Mesendoderm (in vitro differentiated cells): ENCODE measurements at regions not wholly inside any gene's neighbourhood (a gene's known extent, or its start where the extent isn't known, plus 50 kb on each side); places are given as distances from the start of the nearest gene placed in this dataset.

Source experiments
- DNase-seq: peaks from one replicate; pipeline ENCODE4 v3.0.0; 2013
- H2AK5ac ChIP-seq: 2 replicates; pipeline ENCODE4 v1.6.1; 2013; ENCODE audit warnings: low read length, inconsistent platforms
- H2BK120ac ChIP-seq: 2 replicates; pipeline ENCODE4 v1.6.1; 2013; ENCODE audit warnings: low read depth, mild to moderate bottlenecking, low read length, moderate library complexity, mixed read lengths
- H2BK15ac ChIP-seq: replicated peaks from 2 replicates; pipeline ENCODE4 v1.6.1; 2013; ENCODE audit warnings: low read depth, mild to moderate bottlenecking, moderate library complexity
- H2BK5ac ChIP-seq: 2 replicates; pipeline ENCODE4 v1.6.1; 2013; ENCODE audit warnings: low read length, inconsistent platforms
- H3K18ac ChIP-seq: 2 replicates; pipeline ENCODE4 v1.6.1; 2013; ENCODE audit warnings: mild to moderate bottlenecking, low read length, mixed read lengths
- H3K23ac ChIP-seq: one replicate; pipeline ENCODE4 v1.6.1; 2013; ENCODE audit warnings: low read length
- H3K27ac ChIP-seq: 2 replicates; pipeline ENCODE4 v1.5.1; 2013; ENCODE audit warnings: low read depth, mild to moderate bottlenecking, inconsistent platforms, low read length, moderate library complexity
- H3K27me3 ChIP-seq: 2 replicates; pipeline ENCODE4 v1.6.1; 2013; ENCODE audit warnings: low read length, control low read depth, mild to moderate bottlenecking, inconsistent platforms; ENCODE audit not compliant: insufficient read depth, poor library complexity
- H3K36me3 ChIP-seq: 2 replicates; pipeline ENCODE4 v1.6.1; 2013; ENCODE audit warnings: low read length, inconsistent platforms; ENCODE audit not compliant: control insufficient read depth, insufficient read depth
- H3K4ac ChIP-seq: one replicate; pipeline ENCODE4 v1.6.1; 2013; ENCODE audit warnings: low read depth, mild to moderate bottlenecking, low read length, moderate library complexity
- H3K4me1 ChIP-seq: 2 replicates; pipeline ENCODE4 v1.6.1; 2013; ENCODE audit warnings: low read depth, low read length, inconsistent platforms; ENCODE audit not compliant: control insufficient read depth
- H3K4me2 ChIP-seq: 2 replicates; pipeline ENCODE4 v1.6.1; 2013; ENCODE audit warnings: low read length
- H3K4me3 ChIP-seq: 2 replicates; pipeline ENCODE4 v1.5.1; 2013; ENCODE audit warnings: mild to moderate bottlenecking, low read length
- H3K56ac ChIP-seq: one replicate; pipeline ENCODE4 v1.6.1; 2013; ENCODE audit warnings: low read length
- H3K79me1 ChIP-seq: 2 replicates; pipeline ENCODE4 v1.6.1; 2013; ENCODE audit warnings: low read length, inconsistent platforms
- H3K79me2 ChIP-seq: 2 replicates; pipeline ENCODE4 v1.6.1; 2013; ENCODE audit warnings: mild to moderate bottlenecking, low read length; ENCODE audit not compliant: control insufficient read depth, insufficient read depth
- H3K9ac ChIP-seq: 2 replicates; pipeline ENCODE4 v1.6.1; 2013; ENCODE audit warnings: low read length, inconsistent platforms
- H4K5ac ChIP-seq: one replicate; pipeline ENCODE4 v1.6.1; 2013; ENCODE audit warnings: low read length
- H4K8ac ChIP-seq: one replicate; pipeline ENCODE4 v1.6.1; 2013; ENCODE audit warnings: low read depth, mild to moderate bottlenecking, control low read depth, low read length, moderate library complexity
- WGBS: extraction: QIAGEN DNeasy Blood & Tissue Kit; methylation state at CpG from one replicate; pipeline ENCODE4 v1.1.7; 2013; ENCODE audit warnings: low lambda C conversion rate, missing lambda C conversion rate; ENCODE audit not compliant: insufficient coverage; ENCODE audit errors: extremely low coverage; 5-methylcytosine and 5-hydroxymethylcytosine counted together

- Histone ChIP-seq H2BK120ac (no peak overlapping the region), H3K9ac (no peak overlapping the region), H3K4me2 (no peak overlapping the region), H3K18ac (no peak overlapping the region), H3K27me3 (no peaks in the 10 kb centered on the region), H2AK5ac (no peak overlapping the region), H2BK15ac (no peak overlapping the region), H4K5ac (no peak overlapping the region), H3K79me2 (no peaks in the 10 kb centered on the region), H3K56ac (no peak overlapping the region), H3K4me3 (no peak overlapping the region), H3K79me1 (no peaks in the 10 kb centered on the region), H3K27ac (no peak overlapping the region), H2BK5ac (no peak overlapping the region), H3K36me3 (no peaks in the 10 kb centered on the region), H4K8ac (no peak overlapping the region), H3K23ac (no peak overlapping the region), H3K4ac (no peak overlapping the region), H3K4me1 (no peaks in the 10 kb centered on the region)
- DNase-seq: no peak
- no CpG with 5 or more reads among the region's 5 CpGs for WGBS
Measured at GRCh38 chr20:5492937-5493336, 117.9 kb downstream of the GPCPD1 start.

- Histone ChIP-seq H2BK5ac (no peak overlapping the region), H3K27me3 (no peaks in the 10 kb centered on the region), H3K79me1 (no peaks in the 10 kb centered on the region), H3K9ac (no peak overlapping the region), H3K4ac (no peak overlapping the region), H3K18ac (no peak overlapping the region), H3K56ac (no peak overlapping the region), H3K27ac (no peak overlapping the region), H3K4me3 (no peak overlapping the region), H2BK15ac (no peak overlapping the region), H4K8ac (no peak overlapping the region), H3K23ac (no peak overlapping the region), H4K5ac (no peak overlapping the region), H3K79me2 (no peaks in the 10 kb centered on the region), H3K4me1 (no peaks in the 10 kb centered on the region), H3K36me3 (no peaks in the 10 kb centered on the region), H2AK5ac (no peak overlapping the region), H3K4me2 (no peak overlapping the region), H2BK120ac (no peak overlapping the region)
- WGBS: no CpG with 5 or more reads among the region's 3 CpGs
- no peak for DNase-seq
Measured at GRCh38 chr20:5491455-5491854, 119.4 kb downstream of the GPCPD1 start.

- no peak for DNase-seq
Measured at GRCh38 chr20:5489601-5490000, 121.2 kb downstream of the GPCPD1 start.

GRCh38 chr20:5488823-5489222 lies 122.0 kb downstream of the GPCPD1 start:
- Histone ChIP-seq H2BK15ac (no peak overlapping the region), H3K4ac (no peak overlapping the region), H3K4me2 (no peak overlapping the region), H3K23ac (no peak overlapping the region), H4K8ac (no peak overlapping the region), H3K4me1 (no peaks in the 10 kb centered on the region), H3K27me3 (no peaks in the 10 kb centered on the region), H3K79me2 (no peaks in the 10 kb centered on the region), H3K4me3 (no peak overlapping the region), H3K9ac (no peak overlapping the region), H3K79me1 (no peaks in the 10 kb centered on the region), H3K56ac (no peak overlapping the region), H2AK5ac (no peak overlapping the region), H2BK5ac (no peak overlapping the region), H3K36me3 (no peaks in the 10 kb centered on the region), H2BK120ac (no peak overlapping the region), H3K27ac (no peak overlapping the region), H4K5ac (no peak overlapping the region), H3K18ac (no peak overlapping the region)
- WGBS: no CpG with 5 or more reads among the region's 2 CpGs
- DNase-seq: no peak

More at GRCh38 chr20:5489601-5490000, 121.2 kb downstream of the GPCPD1 start:
- Histone ChIP-seq H3K56ac (no peak overlapping the region), H3K18ac (no peak overlapping the region), H2BK120ac (no peak overlapping the region), H3K79me1 (no peaks in the 10 kb centered on the region), H3K79me2 (no peaks in the 10 kb centered on the region), H2BK15ac (no peak overlapping the region), H4K8ac (no peak overlapping the region), H3K4me1 (no peaks in the 10 kb centered on the region), H3K36me3 (no peaks in the 10 kb centered on the region), H2AK5ac (no peak overlapping the region), H2BK5ac (no peak overlapping the region), H3K4me2 (no peak overlapping the region), H3K4me3 (no peak overlapping the region), H3K9ac (no peak overlapping the region), H3K4ac (no peak overlapping the region), H3K27me3 (no peaks in the 10 kb centered on the region), H3K23ac (no peak overlapping the region), H3K27ac (no peak overlapping the region), H4K5ac (no peak overlapping the region)
- no CpG with 5 or more reads among the region's 1 CpG for WGBS

GRCh38 chr20:5486377-5487054 lies 124.3 kb downstream of the GPCPD1 start:
- H2AK5ac ChIP-seq: no peak overlapping the region
- no peak overlapping the region for H3K9ac ChIP-seq
- H3K79me2 ChIP-seq: no peaks in the 10 kb centered on the region
- no peak overlapping the region for H2BK120ac ChIP-seq
- H2BK5ac ChIP-seq: no peak overlapping the region
- no CpG with 5 or more reads among the region's 5 CpGs for WGBS
- H3K4ac ChIP-seq: no peak overlapping the region
- no peak overlapping the region for H3K4me2 ChIP-seq
- no peak for DNase-seq
- no peak overlapping the region for H3K56ac ChIP-seq
- no peak overlapping the region for H3K18ac ChIP-seq
- no peak overlapping the region for H3K23ac ChIP-seq
- H3K36me3 ChIP-seq: no peaks in the 10 kb centered on the region
- no peaks in the 10 kb centered on the region for H3K27me3 ChIP-seq
- H3K4me3 ChIP-seq: no peak overlapping the region
- H3K79me1 ChIP-seq: no peaks in the 10 kb centered on the region
- H4K8ac ChIP-seq: no peak overlapping the region
- H4K5ac ChIP-seq: no peak overlapping the region
- H2BK15ac ChIP-seq: no peak overlapping the region
- no peaks in the 10 kb centered on the region for H3K4me1 ChIP-seq
- H3K27ac ChIP-seq: no peak overlapping the region

- H3K9ac ChIP-seq: no peak overlapping the region
- no peaks in the 10 kb centered on the region for H3K4me1 ChIP-seq
- H3K4me3 ChIP-seq: no peak overlapping the region
- no peak overlapping the region for H3K18ac ChIP-seq
- H2BK5ac ChIP-seq: no peak overlapping the region
- no CpG with 5 or more reads among the region's 8 CpGs for WGBS
- H3K79me2 ChIP-seq: no peaks in the 10 kb centered on the region
- H3K27me3 ChIP-seq: no peaks in the 10 kb centered on the region
- no peak overlapping the region for H3K4me2 ChIP-seq
- H2AK5ac ChIP-seq: no peak overlapping the region
- H3K56ac ChIP-seq: no peak overlapping the region
- H2BK15ac ChIP-seq: no peak overlapping the region
- no peak overlapping the region for H4K8ac ChIP-seq
- no peak overlapping the region for H4K5ac ChIP-seq
- no peak overlapping the region for H3K27ac ChIP-seq
- no peak overlapping the region for H3K4ac ChIP-seq
- DNase-seq: no peak
- H3K36me3 ChIP-seq: no peaks in the 10 kb centered on the region
- H3K23ac ChIP-seq: no peak overlapping the region
- no peak overlapping the region for H2BK120ac ChIP-seq
- H3K79me1 ChIP-seq: no peaks in the 10 kb centered on the region
Measured at GRCh38 chr20:5484926-5485325, 125.9 kb downstream of the GPCPD1 start.
